HG03135 (cell line): ENCODE measurements at regions not wholly inside any gene's neighbourhood (a gene's known extent, or its start where the extent isn't known, plus 50 kb on each side); places are given as distances from the start of the nearest gene placed in this dataset.
"Not testable (repeated sequence)": the region's sequence is repeated elsewhere in the genome, so short reads cannot be mapped to it uniquely, and the experiment has no call there.

ENCODE experiments used
- ATAC-seq: cut with Tn5 transposase; IDR thresholded peaks from one replicate; pipeline ENCODE4 v1.9.1; 2021; ENCODE audit warnings: mild to moderate bottlenecking, moderate library complexity; ENCODE audit not compliant: unreplicated experiment

DNA sequence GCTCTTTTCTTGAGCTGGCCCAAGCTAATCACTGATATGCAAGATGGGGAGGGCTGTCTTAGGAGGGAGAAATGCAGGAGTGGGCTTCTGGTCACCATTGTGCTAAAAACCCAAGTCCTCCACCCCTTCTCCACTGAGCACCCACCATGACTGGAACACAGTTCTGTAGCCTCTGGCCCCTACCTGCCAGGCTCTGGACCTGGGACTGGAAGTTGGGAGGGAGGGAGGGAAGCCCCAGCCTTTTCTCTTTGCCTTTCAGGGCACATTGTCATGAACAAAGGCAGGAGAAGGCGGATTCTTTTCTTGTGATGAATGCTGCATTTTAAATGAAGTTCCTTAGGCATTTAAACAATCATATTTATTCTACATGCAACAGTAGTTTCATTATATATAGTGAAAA is 559.1 kb upstream of the TRPC7 start:
- ATAC-seq = no peak

DNA sequence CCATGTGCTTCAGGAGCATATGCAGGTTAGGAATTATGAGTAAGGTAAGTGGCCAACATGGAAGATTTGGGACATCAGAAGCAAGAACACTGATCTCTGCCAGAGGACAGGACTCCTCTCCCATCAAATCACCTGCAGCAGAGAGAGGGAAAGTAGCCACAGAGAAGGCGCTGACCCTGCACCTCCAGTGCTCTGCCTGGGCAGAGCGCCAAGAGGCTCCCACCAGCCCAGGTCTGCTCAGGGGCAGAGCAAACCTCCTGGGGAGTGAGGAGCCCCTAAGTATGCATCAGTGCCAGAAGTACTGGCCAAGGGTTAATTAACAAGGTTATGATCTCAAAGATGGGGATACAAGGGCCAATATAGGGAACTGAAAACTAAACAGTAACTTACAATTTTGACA is 545.3 kb upstream of the TRPC7 start:
- no peak for ATAC-seq

- no peak for ATAC-seq
These were observed 544.6 kb upstream of the TRPC7 start for GRCh38 chr5:136909906-136910305.

DNA sequence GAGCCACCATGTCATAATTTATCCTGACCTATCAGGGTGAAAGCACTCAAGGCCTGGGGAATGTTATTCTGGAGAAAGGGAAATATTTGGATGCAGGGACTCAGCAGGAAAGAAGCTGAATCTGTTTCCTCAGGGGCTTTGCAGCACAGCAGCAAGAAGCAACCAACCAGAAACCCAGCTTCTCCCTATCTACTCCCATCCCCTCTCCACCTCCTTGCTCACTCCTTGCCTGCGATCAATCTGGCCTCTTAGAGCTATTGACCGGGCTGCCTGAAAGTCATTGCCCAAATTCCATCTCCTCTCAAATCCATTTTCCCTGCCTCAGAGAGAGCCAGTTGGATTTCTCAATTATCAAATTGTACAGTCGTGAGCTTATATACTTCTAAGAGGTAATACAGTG is 542.0 kb upstream of the TRPC7 start:
- no peak for ATAC-seq

- no peak for ATAC-seq
These were observed 541.2 kb upstream of the TRPC7 start for GRCh38 chr5:136906545-136906944.

GRCh38 chr5:136905571-136905970 is 540.2 kb upstream of the TRPC7 start:
- ATAC-seq = no peak

- ATAC-seq = no peak
These were observed 528.7 kb upstream of the TRPC7 start for GRCh38 chr5:136894070-136894469.

- ATAC-seq = no peak
These were observed 526.7 kb upstream of the TRPC7 start for GRCh38 chr5:136892000-136892399.

DNA sequence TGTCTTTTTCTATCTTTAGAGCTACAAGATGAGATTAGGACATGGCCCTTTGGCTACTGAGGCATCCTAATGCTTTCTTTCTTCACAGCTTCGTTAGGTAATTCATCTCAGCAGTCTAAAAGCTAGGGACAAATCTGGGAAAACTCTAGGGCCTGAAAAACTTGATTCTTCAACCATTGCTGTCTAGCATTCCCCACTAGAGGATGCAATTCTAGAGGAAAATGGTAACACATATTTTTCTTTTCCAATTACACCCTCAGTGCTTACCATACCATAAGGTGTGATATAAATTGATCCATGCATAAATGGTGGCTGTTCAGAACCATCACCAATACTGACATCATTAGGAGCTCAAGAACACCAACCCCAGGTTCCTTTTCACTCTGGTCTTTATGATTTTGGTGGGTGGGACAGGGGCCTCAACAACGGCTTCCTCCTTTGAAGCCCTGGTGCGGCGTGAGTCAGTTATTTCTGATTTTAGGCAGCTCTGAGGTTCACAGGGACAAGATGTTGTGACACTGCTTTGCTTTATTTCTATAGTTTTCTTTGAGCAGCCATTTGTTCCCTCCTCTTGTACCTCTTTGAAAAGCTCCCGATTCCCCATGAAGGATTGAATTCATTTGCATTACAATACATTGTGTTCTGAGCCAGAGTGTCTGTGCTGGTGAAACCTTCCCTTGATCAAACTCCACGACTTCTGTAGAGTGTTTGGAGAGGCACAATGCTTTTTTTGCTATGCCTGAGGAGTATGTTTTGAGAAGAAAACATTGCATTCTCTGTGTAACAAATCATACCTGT is 526.0 kb upstream of the TRPC7 start:
- no peak for ATAC-seq

GRCh38 chr5:136890431-136891148 is 525.2 kb upstream of the TRPC7 start:
- no peak for ATAC-seq

GRCh38 chr5:136886608-136887007 is 521.3 kb upstream of the TRPC7 start:
- ATAC-seq = no peak

DNA sequence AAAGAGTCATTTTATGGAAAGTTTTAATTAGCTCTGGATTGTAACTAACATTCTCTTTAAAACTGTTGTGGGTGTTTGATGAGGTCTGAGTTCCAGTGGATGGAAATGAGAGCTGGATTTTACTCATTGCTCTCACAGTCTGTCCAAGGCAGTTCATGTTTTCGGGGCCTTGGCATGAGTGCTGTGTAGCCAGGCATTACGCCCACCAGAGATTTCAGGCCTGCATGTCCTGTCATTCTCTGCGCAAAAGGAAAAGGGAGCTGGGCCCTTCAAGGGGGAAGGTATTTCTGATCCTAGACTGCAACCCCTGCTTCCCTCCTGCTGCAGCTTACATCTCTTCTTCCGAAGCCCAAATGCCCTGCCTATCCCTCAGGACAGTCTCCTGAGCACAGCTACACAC is 499.6 kb upstream of the TRPC7 start:
- no peak for ATAC-seq

- no peak for ATAC-seq
These were observed 491.3 kb upstream of the TRPC7 start for GRCh38 chr5:136856648-136857047.

DNA sequence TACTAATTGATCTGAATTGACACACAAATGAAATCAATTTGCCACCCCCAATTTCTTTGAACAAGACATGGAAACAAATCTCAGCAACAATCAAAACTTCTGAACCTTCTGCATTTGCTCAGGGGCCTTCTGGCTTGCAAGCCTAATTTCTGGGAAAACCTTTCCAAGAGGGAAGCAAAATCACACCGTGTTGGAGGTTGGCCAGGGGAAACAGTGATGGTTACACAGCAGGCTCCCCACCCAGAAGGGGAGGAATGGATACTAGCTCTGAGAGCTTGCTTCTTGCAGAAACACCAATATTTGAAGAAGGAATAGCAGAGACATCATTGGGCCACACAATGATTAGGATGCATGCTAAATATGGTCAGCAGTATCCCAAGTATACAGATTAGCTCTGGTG is 488.6 kb upstream of the TRPC7 start:
- no peak for ATAC-seq

GRCh38 chr5:136840601-136841000 is 475.3 kb upstream of the TRPC7 start:
- no peak for ATAC-seq

- no peak for ATAC-seq
These were observed 470.7 kb upstream of the TRPC7 start for GRCh38 chr5:136836093-136836492.

DNA sequence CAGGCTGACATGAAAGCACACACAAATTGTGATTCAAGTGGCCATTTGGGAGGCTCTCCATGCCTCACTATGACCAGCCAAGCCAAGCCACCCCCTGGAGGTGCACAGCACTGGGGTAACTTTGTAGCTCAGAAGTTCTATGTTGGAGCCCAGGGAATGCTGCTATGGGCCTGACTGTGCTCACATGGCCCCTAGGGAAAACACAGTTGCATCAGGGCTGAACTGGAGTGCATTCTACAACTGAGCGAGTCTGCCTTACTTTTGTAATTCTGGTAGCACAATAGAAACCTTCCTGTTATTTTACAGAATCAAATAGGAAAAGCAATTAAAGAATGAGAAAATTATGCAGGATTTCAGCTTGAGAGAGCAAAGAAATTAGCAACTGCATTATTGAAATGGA is 455.5 kb upstream of the TRPC7 start:
- no peak for ATAC-seq

- ATAC-seq = no peak
These were observed 454.4 kb upstream of the TRPC7 start for GRCh38 chr5:136819526-136820302.

DNA sequence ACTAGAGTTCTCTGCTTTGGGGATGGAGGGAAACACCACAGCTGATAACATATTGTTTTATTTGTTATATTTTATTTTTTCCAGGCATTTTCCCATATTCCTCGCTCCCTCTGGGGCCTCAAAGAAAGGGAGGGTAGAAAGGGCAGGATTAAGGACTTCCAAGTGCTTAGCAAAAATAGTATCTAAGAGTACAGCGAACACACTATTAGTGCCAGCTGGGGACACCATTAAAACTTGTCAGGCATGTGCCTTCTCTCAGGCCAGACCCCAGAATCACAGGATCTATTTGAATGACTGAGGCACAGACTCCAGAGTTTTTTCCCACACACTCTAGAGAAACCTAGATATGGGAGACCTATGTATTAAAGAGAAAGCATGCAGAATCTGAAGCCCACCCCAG is 451.0 kb upstream of the TRPC7 start:
- no peak for ATAC-seq

DNA sequence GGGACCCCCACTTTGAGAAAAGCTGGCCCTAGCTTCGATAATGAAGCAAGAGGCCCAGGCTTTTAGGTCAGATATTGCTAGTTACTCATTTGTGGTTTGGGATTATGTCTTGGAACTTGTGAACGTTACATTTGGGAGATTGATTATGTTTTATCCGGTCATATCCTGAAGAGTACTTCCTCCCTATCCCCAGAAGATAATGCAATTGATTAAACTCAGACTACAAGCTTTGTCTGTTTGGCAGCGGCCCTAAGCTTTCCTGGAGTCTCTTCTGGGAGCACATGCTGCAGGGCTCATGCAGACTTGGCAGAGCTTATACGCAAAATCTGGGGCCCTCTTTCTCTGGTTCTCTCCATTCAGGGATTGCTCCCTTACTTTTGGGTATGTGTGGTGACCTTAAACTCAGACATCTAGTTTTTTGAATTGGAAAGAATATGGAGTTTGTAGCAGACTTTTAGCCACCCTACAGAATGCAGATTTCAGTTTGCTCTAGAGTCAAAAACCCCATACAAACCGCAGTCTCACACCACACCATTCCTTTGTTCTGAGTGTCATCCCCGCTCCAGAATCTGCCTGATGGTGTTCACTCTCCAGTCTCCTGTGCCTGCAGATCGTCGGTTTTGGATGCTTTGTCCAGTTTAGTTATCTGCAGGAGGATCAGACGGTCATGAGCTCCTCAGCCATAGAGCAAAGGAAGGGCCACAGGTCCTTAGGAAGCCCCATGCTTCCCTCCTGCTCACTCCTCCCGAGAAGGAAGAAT is 449.5 kb upstream of the TRPC7 start:
- ATAC-seq = no peak

DNA sequence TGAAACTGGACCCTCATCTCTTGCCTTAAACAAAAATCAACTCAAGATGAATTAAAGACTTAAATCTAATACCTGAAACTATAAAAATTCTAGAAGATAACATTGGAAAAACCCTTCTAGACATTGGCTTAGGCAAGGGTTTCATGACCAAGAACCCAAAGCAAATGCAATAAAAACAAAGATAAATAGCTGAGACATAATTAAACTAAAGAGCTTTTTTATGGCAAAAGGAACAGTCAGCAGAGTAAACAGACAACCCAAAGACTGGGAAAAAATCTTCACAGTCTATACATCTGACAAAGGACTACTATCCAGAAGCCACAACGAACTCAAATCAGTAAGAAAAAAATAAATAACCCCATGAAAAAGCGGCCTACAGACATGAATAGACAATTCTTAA is 446.9 kb upstream of the TRPC7 start:
- ATAC-seq = not testable (repeated sequence)
